MV-4-11 (cell line): ENCODE measurements at regions not wholly inside any gene's neighbourhood (a gene's known extent, or its start where the extent isn't known, plus 50 kb on each side); places are given as distances from the start of the nearest gene placed in this dataset.

Source experiments
- DNase-seq: peaks from one replicate; lab custom pipeline; 2025; lab: John Stamatoyannopoulos, UW

DNA sequence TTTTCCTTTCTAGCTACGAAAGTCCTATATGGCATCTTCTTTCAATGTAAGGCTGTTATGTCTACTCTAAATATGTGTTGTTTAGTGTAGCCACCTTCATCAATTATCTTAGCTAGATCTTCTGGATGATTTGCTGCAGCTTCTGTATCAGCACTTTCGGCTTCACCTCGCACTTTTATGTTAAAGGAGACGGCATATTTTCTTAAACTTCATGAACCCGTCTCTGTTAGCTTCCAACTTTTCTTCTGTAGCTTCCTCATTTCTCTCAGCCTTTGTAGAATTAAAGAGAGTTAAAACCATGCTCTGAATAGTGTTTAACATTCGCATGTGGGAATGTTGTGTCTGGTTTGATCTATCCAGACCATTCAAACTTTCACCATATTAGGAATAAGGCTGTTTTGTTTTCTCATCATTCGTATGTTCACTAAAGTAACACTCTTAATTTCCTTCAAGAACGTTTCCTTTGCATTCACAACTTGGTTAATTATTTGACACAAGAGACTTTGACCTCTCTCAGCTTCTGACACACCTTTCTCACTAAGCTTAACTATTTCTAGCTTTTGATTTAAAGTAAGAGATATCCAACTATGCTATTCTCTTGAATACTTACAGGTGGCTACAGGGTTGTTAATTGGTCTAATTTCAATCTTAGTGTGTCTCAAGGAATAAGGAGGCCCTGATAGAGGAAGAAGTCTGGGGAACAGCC, 476.8 kb downstream of the GABRG1 start:
- DNase-seq: no peak

DNA sequence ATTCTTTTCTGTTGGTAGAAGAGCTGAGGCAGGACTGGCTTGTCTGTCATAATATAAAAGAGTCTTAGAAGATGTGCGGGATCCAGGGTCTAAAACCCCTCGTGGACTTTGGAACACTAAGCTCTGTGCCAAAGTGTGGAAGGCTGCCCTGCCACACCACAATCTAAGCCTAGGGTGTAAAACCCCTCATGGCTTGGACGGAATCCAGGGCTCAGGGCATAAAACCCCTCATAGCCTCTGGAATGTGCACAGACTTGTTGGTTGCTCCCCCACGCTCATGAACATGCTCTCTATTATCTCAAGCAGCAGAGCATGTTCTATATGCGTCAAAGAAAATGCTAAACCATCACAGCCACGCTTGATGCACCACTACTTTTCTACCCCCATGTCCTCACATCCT, 483.6 kb downstream of the GABRG1 start:
- no peak for DNase-seq

- no peak for DNase-seq
These were observed 485.2 kb downstream of the GABRG1 start for GRCh38 chr4:45638641-45639040.

DNA sequence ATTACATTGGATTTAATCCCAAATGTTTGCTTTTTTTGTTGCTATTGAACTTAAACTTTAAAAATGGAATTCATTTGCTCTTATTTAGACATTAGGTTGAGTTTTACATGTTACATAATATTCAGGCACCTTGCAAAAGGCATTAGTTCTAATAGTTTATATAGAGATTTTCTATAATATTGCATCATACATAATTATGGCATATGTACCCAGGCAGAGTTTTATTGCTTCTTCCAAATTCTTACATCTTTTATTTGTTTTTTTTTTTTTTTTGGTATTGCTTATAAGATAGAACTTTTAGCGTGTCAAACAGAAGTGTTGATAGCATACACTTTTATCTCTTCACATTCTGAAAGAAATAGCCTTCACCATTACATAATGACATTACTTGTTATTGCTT, 487.7 kb downstream of the GABRG1 start:
- DNase-seq: no peak

- DNase-seq: no peak
These were observed 494.1 kb downstream of the GABRG1 start for GRCh38 chr4:45629717-45630116.

DNA sequence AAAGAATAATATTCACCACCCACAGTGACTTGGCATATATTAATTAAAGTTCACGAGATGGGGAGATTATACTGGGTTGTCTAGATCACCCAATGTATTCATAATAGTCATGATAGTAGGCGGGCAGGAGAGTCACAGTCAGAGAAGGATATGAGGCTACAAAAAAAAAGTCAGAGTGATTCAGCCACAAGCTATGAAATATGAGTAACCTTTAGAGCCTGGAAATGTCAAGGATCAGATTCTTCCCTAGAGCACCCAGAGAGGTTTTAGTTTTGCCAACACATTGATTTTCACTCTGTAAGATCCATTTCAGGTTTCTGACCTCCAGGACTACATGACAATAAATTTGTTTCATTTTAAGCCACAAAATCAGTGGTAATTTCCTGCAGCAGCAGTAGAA, 501.9 kb downstream of the GABRG1 start:
- DNase-seq: no peak

- no peak for DNase-seq
These were observed 503.0 kb downstream of the GABRG1 start for GRCh38 chr4:45620808-45621207.

GRCh38 chr4:45596379-45597101, 527.3 kb downstream of the GABRG1 start:
- DNase-seq: no peak

DNA sequence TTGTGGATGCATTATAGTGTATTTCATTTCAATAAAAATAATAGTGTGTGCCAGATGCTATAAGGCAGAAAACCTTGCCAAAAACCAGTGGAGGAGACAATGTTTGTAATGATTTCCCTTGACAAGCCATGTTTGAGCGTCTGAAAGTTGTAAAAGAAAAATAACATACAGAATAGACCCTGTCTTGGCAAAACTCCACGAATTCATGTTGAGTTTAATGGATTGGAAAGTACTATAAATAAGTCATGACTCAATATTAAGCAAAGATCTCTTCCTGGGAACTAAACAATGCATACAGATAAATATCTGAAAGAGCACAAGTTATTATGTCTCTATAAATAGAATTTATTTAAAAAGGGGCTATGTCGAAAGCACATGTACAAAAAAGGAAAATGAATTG, 543.5 kb downstream of the GABRG1 start:
- no peak for DNase-seq

DNA sequence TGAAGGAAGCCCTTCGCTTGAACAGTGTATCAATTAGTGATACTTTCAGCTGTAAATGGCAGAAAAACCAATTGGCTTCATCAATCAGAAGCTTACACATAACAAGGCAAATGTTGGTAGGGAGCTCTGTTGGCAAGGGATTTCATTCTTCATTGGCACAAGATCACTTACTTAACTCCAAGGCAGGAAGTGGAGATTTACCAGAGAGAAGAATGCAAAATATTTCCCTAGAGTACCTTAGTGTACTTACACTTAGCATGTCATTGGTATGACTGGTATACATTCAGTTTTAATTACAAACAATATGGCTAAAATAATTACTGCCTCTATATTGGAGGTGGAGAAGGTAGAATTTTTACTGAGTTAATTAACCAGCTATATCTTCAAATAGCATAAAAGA, 545.0 kb downstream of the GABRG1 start:
- DNase-seq: no peak

- DNase-seq: no peak
These were observed 547.6 kb downstream of the GABRG1 start for GRCh38 chr4:45576275-45576674.

- DNase-seq: no peak
These were observed 554.2 kb downstream of the GABRG1 start for GRCh38 chr4:45569619-45570018.

DNA sequence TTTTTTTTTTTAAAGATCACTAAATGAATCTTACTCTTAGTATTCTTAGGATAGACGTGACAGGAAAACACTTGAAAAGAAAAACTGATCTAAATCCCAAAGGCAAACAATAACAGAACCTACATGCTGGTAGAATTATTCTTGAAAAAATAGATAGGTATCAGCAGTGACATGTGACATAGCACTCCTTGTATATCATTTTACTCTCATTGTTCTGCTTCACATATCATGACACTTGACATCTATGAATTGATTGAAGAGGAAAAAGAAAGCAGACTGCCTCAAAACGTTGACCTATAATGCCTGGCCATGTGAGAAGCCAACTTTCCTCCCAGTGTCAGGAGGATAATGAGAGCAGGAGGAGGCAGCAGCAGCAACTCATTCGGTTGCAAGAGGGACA, 555.2 kb downstream of the GABRG1 start:
- DNase-seq: no peak

DNA sequence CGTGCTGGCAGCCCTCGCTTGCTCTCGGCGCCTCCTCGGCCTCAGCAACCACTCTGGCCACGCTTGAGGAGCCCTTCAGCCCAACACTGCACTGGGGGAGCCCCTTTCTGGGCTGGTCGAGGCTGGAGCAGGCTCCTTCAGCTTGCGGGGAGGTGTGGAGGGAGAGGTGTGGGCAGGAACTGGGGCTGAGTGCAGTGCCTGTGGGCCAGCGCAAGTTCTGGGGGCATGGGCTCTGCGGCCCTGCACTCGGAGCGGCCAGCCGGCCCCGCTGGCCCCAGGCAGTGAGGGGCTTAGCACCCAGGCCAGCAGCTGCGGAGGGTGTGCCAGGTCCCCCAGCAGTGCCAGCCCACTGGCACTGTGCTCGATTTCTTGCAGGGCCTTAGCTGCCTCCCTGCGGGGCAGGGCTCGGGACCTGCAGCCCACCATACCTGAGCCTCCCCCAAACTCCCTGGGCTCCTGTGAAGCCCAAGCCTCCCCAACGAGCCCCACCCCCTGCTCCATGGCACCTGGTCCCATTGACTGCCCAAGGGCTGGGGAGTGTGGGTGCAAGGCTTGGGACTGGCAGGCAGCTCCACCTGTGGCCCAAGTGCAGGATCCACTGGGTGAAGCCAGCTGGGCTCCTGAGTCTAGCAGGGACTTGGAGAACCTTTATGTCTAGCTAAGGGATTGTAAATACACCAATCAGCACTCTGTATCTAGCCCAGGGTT, 556.8 kb downstream of the GABRG1 start:
- no peak for DNase-seq

- no peak for DNase-seq
These were observed 569.4 kb downstream of the GABRG1 start for GRCh38 chr4:45554423-45554822.

- no peak for DNase-seq
These were observed 573.0 kb downstream of the GABRG1 start for GRCh38 chr4:45550766-45551366.

GRCh38 chr4:45539142-45539814, 584.6 kb downstream of the GABRG1 start:
- DNase-seq: no peak

DNA sequence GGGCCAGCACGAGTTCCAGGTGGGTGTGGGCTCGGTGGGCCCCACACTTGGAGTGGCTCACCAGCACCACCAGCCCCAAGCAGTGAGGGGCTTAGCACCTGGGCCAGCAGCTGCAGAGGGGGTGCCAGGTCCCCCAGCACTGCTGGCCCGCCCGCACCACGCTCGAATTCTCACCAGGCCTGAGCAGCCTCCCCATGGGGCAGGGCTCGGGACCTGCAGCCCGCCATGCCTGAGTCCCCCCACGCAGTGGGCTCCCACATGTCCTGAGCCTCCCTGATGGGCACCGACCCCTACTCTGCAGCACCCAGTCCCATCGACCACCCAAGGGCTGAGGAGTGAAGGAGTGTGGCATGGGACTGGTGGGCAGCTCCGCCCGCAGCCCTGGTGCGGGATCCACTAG, 593.4 kb downstream of the GABRG1 start:
- no peak for DNase-seq

DNA sequence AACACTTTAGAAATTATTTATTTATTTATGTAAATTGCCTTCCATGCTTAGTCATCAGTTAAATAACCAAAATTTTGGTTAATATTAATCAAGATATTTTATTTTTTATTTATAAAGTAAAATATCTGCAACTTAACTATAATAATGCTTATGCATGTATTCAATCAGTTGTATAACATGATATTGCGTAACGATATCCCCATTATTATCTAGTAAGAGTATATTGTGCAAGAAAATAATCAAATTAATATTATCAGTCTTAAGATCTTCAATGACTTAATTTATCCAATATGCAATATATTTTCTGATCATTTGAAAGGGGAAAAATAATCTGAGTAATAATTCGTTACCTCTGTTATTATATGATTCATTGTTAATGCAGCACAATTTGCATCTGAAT, 596.7 kb downstream of the GABRG1 start:
- DNase-seq: no peak

DNA sequence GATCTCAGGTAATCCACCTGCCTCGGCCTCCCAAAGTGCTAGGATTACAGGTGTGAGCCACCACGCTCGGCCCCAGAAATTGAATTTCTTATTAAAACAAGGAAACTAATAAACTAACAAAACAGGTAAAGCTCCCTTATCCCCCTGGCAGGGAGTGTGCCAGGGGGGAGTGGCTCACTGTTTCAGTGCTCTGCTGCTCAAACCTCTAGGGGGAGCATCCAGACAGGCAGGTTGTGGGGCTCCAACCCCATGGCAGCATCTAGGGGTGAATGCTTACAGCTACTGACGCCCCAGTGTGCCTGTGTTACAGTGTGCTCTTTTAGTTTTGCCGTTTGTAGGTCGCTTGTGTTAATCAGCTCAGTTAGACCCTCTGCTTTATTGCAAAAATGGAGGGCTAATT, 605.0 kb downstream of the GABRG1 start:
- no peak for DNase-seq

DNA sequence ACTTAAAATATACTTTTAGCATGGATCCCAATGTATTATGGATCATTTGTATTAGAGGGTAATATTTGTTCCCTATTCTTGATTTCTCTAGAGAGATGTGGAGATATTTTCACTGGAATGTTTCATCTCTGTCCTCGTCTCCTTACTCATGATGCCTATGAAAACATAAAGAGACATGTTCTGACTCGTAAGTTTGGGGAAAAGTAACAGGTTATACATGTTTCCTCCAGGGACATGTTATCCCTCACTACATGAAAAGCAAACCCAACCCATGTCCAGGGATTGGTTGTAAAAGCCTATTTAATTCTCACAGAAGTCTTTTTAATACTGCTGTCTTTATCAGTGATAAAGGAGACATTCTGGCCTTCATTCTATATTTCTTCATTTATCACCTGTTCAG, 621.4 kb downstream of the GABRG1 start:
- DNase-seq: no peak

DNA sequence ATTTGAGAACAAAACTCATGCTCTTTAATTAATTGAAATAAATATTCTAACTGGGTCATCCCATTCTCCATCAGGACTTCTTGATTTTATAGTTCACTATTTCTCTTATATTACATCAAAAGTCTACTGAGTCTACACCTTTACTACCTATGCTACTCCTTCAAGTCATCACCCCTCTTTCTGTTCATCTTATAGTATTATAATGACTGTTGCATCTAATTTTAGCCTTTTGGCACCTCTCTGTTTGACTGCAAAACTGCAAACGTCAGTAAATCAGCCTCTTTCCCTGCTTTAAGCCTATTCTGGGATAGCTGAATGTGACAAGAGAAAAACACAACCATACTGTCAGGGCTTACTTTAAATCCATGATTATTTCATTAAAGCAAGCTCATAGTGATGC, 639.1 kb downstream of the GABRG1 start:
- DNase-seq: no peak
